Fibroblast of lung (primary cell): ENCODE measurements at regions not wholly inside any gene's neighbourhood (a gene's known extent, or its start where the extent isn't known, plus 50 kb on each side); places are given as distances from the start of the nearest gene placed in this dataset.

Experiments used
- DNase-seq, 2 donors: peaks; one replicate each; pipeline versions ENCODE4 v3.0.0 to v3.0.0-alpha.2; 2010; ENCODE audit warnings: low read depth in 2 of 2
- H2AFZ ChIP-seq: 2 replicates; pipeline ENCODE4 v1.5.1; 2012; ENCODE audit warnings: low read length, control low read depth, inconsistent platforms
- H3K27ac ChIP-seq: 2 replicates; pipeline ENCODE4 v1.5.1; 2011; ENCODE audit warnings: low read length, control low read depth; ENCODE audit not compliant: insufficient read depth
- H3K27me3 ChIP-seq: 2 replicates; pipeline ENCODE4 v1.5.1; 2011; ENCODE audit warnings: mild to moderate bottlenecking, low read length; ENCODE audit not compliant: control insufficient read depth, insufficient read depth
- H3K36me3 ChIP-seq: 2 replicates; pipeline ENCODE4 v1.5.1; 2011; ENCODE audit warnings: low read length; ENCODE audit not compliant: control insufficient read depth, insufficient read depth
- H3K4me1 ChIP-seq: 2 replicates; pipeline ENCODE4 v1.5.1; 2011; ENCODE audit warnings: low read length; ENCODE audit not compliant: control insufficient read depth, insufficient read depth; ENCODE audit errors: extremely low read depth
- H3K4me2 ChIP-seq: 2 replicates; pipeline ENCODE4 v1.5.1; 2011; ENCODE audit warnings: low read length, control low read depth; ENCODE audit not compliant: insufficient read depth; ENCODE audit errors: extremely low read depth
- H3K4me3 ChIP-seq, 4 experiments: fragments of 200-600 bp in 1 of 4; sonication (generic) in 1 of 4; replicated peaks in 1 of 4; 2 replicates each; pipeline ENCODE4 v1.5.1; 2011 to 2016; ENCODE audit warnings: low read length in 4 of 4, low read depth in 3 of 4, mild to moderate bottlenecking in 3 of 4, control low read depth in 2 of 4, inconsistent platforms in 1 of 4, mixed read lengths in 1 of 4; ENCODE audit not compliant: insufficient read depth in 1 of 4; ENCODE audit errors: control extremely low read depth in 1 of 4
- H3K79me2 ChIP-seq: 2 replicates; pipeline ENCODE4 v1.5.1; 2012; ENCODE audit warnings: mild to moderate bottlenecking, low read length, inconsistent platforms; ENCODE audit not compliant: control insufficient read depth, insufficient read depth
- H3K9ac ChIP-seq: 2 replicates; pipeline ENCODE4 v1.5.1; 2011; ENCODE audit warnings: mild to moderate bottlenecking, low read length, control low read depth; ENCODE audit not compliant: insufficient read depth
- H3K9me3 ChIP-seq: 2 replicates; pipeline ENCODE4 v1.5.1; 2012; ENCODE audit warnings: low read depth, low read length; ENCODE audit not compliant: control insufficient read depth, insufficient read depth
- H4K20me1 ChIP-seq: 2 replicates; pipeline ENCODE4 v1.5.1; 2011; ENCODE audit warnings: low read length; ENCODE audit not compliant: control insufficient read depth, insufficient read depth; ENCODE audit errors: extremely low read depth
- CTCF ChIP-seq, 2 donors: IDR thresholded peaks in 1 of 2; conservative IDR thresholded peaks in 1 of 2; 1 replicate in 1 of 2; 2 replicates in 1 of 2; pipeline ENCODE4 v1.5.1; 2011 to 2012; ENCODE audit warnings: low read length in 2 of 2, control low read depth in 1 of 2, inconsistent platforms in 1 of 2, low read depth in 1 of 2, mild to moderate bottlenecking in 1 of 2
- EZH2 ChIP-seq: IDR thresholded peaks from 2 replicates; pipeline ENCODE4 v1.5.1; 2012; ENCODE audit warnings: low read length, control low read depth, mild to moderate bottlenecking; ENCODE audit errors: missing control alignments

DNA sequence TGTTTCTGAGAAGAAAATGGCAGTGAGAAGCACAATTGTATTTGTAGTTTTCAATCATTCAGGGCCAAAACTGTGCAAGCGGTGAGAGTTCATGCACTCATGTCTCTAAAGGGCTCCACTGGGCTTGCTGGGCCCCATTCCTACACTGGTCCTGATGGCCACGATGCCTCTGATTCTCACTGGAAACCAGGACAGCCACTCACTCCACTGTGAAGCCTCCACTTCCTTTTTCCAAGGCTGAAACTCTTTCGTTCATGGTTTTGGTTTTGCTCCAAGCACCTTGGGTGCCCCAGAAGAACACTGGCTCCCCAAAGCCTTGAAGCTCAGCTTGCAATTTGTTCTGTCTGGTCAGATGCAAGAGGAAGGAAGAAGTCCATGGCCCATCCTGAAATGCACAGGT is 390.0 kb upstream of the MKI67 start:
- Histone ChIP-seq H3K9me3 (no peaks in the 10 kb centered on the region), H3K36me3 (no peaks in the 10 kb centered on the region), H3K4me1 (no peaks in the 10 kb centered on the region), H3K4me2 (no peak overlapping the region), H3K27ac (no peak overlapping the region), H3K27me3 (no peaks in the 10 kb centered on the region), H3K79me2 (no peaks in the 10 kb centered on the region), H4K20me1 (no peaks in the 10 kb centered on the region), H3K9ac (no peak overlapping the region), H2AFZ (no peak overlapping the region), H3K4me3 (no peak overlapping the region)
- TF ChIP-seq EZH2 = no peak
- no peak for TF ChIP-seq CTCF (conservative IDR thresholded peaks at IDR 0.05 in 1 of 2, IDR thresholded peaks at IDR 0.05 in 1 of 2; ENCODE audit: low read depth in 1 of 2, low read length in 2 of 2)
- no peak for DNase-seq

DNA sequence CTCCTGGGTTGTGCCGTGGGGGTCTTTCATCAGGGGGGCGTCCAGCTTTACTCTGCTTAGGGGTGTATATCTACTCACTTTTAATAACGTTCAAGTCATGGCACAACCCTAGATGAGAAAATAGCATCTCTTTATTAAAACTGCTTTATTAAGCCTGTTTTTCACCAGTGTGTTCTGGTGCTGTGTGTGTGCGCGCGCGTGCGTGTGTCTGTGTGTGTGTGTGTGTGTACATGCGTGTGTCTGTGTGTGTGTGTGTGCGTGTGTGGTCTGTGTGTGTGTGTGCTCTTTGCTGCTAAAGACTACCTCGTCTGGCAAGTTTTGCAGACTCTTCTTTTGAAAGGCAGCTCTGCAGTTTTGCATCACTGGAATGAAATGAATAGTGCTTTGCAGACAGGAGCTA is 390.9 kb upstream of the MKI67 start:
- Histone ChIP-seq H3K9me3 (no peaks in the 10 kb centered on the region), H4K20me1 (no peaks in the 10 kb centered on the region), H3K4me2 (no peak overlapping the region), H3K27ac (no peak overlapping the region), H3K4me1 (no peaks in the 10 kb centered on the region), H3K36me3 (no peaks in the 10 kb centered on the region), H3K79me2 (no peaks in the 10 kb centered on the region), H3K9ac (no peak overlapping the region), H3K4me3 (no peak overlapping the region), H3K27me3 (no peaks in the 10 kb centered on the region), H2AFZ (no peak overlapping the region)
- no peak for DNase-seq
- TF ChIP-seq EZH2 (no peak), CTCF (conservative IDR thresholded peaks at IDR 0.05 in 1 of 2, IDR thresholded peaks at IDR 0.05 in 1 of 2; ENCODE audit: low read depth in 1 of 2, low read length in 2 of 2) (no peak)

DNA sequence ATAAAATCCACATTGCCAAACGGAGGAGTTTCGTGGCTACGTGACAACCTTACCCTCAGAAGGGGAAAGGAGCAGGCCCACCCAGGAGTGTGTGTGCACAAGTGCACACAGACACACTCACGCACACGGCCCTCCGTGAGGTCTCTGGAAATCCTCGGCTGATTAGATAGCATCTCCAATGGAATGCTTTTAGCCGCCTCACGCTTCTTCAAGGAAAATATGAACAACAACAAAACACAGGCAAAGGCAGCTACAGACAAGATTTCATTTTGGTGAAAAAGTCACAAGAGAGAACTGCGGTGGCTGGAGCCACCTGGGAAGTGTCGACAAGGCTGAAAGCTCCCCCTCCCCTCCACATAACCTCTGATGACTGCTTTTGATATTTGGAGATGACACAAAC is 391.8 kb upstream of the MKI67 start:
- no peaks in the 10 kb centered on the region for H4K20me1 ChIP-seq
- no peak overlapping the region for H2AFZ ChIP-seq
- H3K9me3 ChIP-seq = no peaks in the 10 kb centered on the region
- DNase-seq = no peak
- H3K4me3 ChIP-seq = no peak overlapping the region
- no peak overlapping the region for H3K4me2 ChIP-seq
- no peaks in the 10 kb centered on the region for H3K36me3 ChIP-seq
- no peaks in the 10 kb centered on the region for H3K27me3 ChIP-seq
- H3K79me2 ChIP-seq = no peaks in the 10 kb centered on the region
- TF ChIP-seq EZH2 (no peak), CTCF (conservative IDR thresholded peaks at IDR 0.05 in 1 of 2, IDR thresholded peaks at IDR 0.05 in 1 of 2; ENCODE audit: low read depth in 1 of 2, low read length in 2 of 2) (no peak)
- no peak overlapping the region for H3K27ac ChIP-seq
- H3K4me1 ChIP-seq = no peaks in the 10 kb centered on the region
- H3K9ac ChIP-seq = no peak overlapping the region
